G401.6 (cell line): ENCODE measurements at regions not wholly inside any gene's neighbourhood (a gene's known extent, or its start where the extent isn't known, plus 50 kb on each side); places are given as distances from the start of the nearest gene placed in this dataset.

Experiments
- FAIRE-seq: peaks from 2 replicates; lab custom pipeline; 2012; peaks lifted over from hg19 to GRCh38; lab: Jason Lieb, UNC

DNA sequence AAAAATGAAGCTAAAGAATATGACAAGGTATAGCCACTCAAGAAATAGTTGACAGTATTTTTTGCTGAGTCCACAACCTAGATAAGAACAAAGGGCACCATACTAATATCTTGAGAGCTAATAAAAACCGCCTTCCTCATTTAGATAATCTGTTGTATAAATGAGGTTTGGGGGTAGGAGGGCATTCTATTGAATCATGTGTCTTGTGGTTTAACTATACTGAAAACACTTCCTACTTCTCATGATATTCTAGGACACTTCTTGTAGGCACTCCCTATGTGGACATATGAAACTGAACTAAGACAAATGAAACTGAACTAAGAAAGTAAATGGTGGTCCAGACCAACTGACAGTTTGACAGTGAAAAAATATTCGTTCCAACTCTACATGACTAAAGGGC, 1268.5 kb upstream of the C9orf72 start:
- FAIRE-seq: no peak

DNA sequence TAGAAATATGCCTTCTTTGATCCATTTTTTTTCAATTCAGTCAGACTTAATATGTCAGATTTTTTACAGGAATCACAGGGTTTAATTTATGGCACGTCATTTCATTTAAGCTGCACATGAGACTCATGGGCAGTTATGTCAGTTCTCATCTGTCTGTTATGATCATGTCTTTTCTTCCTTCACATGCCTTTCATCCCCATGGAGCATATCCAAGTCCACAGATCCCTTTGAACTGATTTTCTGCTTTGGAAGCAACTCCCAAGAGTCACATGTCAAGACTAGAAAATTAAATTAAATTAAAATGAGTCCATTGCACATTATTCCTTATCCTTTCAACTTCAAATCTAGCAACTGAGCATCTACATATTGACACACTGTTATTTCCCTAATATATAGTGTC, 1274.0 kb upstream of the C9orf72 start:
- FAIRE-seq: no peak

DNA sequence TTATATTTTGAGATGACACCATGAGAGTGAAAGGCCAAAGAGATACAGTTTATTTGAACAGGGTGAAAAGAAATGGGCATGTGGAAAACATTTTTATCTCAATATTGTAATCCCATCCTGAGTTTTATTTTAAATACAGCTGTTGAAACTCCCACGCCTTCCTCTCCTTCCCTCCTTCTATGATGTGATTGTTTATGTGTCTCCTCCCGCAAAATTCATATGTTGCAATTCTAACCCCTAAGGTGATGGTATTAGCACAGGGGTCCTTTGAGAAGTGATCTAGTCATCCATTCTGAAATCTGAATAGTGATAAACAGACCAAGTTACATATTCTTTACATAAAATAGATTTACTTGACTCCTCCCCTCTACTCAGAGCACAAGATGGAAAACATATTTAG, 1275.4 kb upstream of the C9orf72 start:
- FAIRE-seq: no peak

DNA sequence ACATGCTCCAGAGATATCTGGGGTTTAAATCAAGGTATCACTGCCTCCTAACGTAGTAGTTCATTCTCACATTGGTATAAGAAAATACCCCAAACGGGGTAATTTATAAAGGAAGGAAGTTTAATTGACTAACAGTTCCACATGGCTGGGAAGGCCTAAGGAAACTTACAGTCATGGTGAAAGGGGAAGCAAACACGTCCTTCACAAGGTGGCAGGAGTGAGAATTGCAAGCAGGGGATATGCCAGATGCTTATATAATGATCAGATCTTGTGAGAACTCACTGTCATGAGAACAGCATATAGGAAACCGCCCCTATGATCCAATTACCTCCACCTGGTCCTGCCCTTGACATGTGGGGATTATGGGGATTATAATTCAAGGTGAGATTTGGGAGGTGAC, 1280.2 kb upstream of the C9orf72 start:
- FAIRE-seq: no peak

DNA sequence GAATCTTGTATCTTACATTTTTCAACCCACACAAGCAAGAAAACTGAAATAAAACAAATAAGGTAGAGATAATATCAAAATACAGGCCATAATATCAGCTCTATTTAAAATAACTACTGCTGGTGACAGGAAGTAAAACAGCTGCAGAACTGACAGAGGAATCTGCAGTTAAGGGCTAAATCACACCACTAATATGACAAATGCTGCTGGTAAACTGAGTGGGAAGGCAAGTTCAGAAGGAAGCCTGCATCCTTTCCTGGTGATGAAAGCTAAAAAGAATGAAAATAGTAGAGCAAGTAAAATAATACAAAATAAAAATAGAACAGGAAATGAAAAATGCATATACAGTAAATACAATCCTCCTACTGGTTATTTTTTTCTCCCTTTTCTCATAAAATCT, 1293.7 kb upstream of the C9orf72 start:
- FAIRE-seq: no peak

DNA sequence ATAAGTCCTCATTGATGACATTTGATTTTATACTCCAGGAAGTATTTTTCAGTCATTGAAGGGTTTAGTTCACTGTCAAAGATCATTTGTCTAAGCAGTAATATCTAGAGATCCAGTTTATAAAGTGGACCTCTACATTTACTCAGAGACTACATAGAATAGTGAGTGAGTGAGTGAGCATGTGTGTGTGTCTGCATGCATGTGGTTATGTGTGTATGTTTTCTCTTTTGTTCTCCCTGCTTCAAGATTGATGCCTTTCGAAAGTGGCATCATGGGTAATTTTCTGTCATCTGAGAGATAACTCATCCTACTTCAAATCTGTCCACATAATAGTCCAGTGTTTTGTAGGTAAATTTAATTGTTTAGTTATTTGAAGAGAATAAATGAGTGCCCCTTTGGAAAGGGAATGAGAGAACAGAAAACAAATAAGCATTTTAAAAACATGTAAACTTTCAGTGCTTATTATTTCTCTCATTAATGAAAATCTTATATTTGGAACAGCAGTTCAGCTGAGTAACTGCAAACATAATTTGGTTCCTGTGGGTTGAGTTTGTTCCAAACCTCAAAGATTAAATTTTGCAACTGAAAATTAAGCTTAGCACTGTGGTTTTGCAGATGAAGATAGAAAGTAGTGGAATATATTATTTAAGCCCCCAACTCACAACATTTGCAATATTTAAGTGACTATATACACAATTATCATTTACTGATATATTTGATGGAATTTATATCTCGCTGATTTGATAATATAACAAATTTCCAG, 1295.1 kb upstream of the C9orf72 start:
- no peak for FAIRE-seq

DNA sequence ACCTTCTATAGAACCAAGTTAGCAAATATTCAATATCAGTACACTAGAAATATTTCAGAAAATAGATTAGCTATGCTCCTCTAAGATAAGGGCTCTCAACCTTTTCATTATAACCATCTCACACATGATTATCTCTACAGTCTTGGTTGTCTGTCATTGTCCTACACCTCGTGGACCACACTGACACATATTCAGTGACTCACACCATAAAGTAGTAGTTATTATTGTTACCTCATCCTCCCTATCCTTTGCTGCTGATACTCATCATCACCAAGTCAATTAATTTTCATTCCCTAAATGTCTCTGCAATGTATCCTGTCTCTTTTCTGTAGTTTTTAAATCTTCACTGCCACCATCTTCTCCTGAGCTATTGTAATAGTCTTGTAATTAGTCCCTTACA, 1309.2 kb upstream of the C9orf72 start:
- no peak for FAIRE-seq

DNA sequence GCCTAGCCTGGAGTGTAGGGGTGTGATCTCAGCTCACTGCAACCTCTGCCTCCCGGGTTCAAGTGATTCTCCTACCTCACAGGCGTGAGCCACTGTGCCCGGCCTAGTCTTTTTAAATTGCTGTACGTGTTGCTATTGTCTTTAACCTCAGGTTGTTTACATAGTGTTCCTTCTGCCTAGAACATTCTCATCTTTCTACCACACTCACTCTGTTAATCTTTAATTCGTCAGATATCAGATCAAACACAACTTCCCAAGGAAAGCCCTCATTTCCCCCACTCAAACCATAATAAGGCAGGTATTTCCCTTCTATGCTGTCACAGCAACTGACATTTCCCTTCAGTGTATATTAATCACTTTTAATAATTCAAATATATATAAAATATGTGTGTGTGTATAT, 1310.0 kb upstream of the C9orf72 start:
- no peak for FAIRE-seq

DNA sequence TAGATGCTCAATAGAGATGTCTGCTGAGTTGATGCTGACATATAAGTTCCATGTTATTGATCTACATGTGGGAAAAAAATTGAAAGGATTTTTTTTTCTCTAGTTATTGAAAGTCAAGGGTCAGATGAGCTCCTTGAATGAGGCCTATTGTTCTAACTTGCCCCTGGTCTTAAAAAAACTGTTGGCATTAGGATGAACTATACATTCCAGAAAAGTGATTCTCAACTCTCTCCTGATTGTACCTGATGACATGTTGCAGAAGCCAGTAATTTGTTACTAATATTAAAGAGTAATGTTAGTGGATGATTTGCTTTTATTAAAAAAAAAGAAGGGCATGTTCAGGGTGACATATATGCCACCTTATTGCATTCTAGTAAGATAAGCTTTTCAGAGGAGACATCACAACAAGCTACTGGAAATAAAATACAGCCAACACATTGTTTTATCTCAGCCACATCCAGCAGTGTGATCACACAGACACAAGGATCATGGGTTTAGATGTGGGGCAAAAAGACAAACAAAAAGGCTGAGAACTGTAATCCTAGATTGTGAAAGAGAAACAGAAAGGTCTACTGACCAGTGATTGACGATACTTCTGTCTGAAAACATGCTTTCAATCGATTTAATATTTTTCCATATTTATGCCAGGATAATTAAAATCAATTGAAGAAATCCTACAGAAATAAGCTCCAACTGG, 1314.1 kb upstream of the C9orf72 start:
- FAIRE-seq: no peak

DNA sequence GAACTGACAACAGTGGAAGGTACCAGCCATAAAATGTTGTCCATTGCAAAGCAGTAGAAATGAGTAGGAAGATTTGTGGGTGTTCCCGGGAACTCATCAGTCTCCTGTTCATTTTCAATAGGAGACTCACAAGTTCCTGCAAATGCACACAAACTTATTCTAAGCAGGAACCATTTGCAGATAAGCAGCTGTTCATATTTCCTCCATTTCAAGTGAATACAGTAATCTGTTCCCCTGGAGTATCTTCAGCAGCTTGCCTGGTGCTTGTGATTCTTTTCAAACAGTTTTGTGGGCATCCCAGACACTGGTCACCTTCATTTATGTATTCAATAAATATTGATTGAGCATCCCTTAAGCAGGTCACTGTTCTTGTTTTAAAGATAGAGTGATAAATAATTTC, 1315.5 kb upstream of the C9orf72 start:
- FAIRE-seq: no peak

DNA sequence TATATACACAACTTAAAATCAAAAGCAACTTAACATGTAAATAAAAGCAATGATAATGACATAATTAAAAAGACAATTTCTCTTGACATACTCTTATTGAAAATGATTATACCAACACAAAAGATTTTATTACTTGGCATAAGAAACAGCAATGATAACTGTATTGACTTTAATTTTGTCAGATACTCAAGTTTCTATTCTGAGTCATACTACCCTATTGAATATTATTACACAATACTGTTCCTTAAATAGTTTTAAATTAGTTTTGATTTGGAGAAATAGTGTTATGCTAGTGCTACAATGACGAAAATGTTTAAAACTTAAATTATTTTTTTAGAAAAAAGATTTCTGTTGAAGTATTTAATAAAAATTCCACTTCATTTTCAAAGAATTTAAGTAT, 1319.3 kb upstream of the C9orf72 start:
- no peak for FAIRE-seq

DNA sequence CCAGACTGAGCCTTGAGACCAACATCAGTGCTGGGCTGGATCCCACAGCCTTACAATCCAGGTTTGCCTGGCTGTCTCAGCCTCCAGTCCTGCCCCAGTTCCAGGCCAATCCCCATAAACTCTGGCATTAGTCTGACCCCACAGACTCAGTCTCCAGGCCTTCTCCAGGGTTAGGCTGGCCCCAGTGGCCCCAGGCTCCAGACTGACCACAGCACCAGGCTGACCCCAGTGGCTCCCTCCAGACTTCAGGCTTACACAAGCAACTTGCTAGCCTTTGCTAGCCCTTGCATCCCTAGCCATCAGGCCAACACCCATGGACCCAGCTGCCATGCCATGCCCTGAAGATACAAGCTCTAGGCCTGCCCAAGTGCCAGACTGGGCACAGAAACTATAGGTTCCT, 1326.0 kb upstream of the C9orf72 start:
- FAIRE-seq: no peak

DNA sequence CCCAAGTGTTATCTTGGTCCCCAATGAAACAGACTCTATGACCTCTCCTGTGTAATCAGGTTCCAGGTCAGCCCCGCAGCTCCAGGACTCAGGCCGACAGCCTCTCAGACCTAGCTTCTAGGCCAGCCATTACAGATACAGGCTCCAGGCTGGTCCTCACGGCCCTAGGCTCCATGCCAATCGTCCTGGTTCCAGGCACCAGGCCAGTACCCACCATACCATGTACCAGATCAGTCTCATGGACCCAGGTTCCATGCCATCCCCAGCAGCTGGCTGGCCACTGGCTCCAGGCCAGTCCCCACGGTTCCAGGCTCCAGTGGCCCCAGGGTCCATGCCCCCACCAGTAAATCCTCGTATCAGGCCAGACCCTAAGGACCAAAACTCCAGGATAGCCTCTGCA, 1326.6 kb upstream of the C9orf72 start:
- no peak for FAIRE-seq

DNA sequence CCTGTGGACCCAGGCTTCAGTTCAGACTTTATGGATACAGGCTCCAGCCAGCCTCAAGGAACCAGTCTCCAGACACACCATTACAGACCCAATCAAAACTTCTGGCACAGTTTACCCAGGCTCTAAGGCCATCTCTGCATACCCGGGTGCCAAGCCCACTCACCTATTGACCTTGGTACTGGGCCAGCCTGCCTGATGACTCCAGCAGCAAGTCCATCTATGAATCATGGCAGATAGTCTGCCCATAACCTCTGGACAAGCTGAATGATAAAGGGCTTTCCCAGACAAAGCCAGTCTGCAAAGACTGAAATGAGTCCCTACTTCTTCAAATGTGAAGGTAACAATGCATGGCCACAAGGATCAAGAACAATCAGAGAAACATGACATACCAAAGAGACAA, 1327.1 kb upstream of the C9orf72 start:
- FAIRE-seq: no peak

DNA sequence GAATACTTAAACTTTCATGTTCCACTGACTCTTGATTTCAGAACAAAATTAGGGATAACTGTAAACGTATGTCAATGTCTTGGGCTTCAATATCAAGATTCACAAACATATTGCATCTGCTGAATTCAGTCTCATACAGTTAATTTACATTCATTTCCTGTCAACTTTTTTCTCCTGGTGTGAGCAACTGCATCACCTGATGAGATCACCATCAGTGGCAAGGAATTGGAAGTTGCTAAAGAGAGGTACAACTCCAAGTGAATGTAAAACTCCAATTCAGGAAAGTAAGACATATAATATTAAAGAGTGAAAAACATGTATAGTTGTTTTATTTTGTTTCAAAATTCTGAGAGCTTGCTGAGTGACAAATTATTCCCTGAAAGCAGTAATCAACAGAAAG, 1336.2 kb upstream of the C9orf72 start:
- no peak for FAIRE-seq

DNA sequence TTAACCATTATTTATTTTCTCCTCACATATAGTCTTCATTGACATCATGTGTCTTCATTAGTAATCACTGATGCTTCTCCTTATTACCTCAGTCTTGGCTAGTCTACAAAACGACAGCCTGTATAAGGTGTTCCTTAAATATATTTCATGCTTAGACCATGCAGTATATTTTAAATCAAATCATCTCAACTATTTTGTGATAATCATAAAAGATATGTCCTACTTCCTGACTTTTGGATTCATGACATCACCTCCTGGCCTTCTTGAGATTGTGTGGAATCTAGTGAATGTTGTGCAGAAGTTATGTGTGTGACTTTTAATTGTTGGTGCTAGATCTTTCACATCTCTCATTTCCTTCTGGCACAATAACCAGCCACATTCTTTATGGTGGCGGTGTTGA, 1339.3 kb upstream of the C9orf72 start:
- FAIRE-seq: no peak

DNA sequence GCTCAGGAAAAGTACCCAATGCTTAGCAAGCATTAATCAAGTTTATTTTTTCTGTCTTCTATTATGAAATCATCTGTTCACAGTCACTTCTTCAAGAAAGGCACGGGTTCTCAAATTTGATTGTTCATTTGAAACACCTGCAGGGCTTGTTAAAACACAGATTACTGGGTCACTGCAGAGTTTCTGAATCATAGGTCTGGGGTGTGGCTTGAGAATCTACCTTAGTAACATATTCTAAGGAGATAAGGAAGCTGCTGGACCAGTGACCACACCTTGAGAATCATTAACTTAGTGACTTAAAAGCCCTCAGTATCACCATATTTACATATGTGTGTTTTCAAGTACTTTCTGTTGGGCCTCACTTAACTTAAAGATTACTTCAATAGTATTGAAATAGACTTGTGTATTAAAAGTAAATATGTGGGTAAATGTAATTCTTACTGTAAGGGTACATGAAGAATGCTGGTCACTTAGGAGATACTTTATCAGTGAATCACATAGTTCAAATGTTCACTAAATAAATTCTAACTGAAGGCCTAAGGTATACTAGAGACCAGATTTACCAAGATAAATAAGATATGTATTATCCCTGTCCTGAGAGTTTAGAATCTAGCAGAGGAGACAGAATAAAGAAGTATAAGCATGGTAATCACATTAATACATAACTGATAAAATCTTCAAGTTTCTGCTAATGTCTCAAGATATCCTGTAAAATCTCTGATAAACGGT, 1342.1 kb upstream of the C9orf72 start:
- no peak for FAIRE-seq

DNA sequence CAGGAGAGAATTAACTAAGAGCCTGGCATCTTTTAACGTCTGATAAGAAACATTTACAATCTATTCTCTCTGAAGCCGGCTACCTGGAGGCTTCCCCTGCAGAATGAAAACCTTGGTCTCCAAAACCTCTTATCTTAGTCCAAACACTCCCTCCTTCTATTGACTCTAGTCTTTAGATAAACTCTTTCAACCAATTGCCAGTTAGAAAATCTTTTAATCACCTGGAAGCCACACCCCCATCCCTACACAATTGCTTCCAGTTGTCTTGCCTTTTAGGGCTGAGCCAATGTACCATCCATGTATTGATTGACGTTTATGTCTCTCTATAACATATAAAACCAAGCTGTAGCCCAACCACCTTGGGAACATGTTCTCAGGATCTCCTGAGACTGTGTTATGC, 1343.1 kb upstream of the C9orf72 start:
- no peak for FAIRE-seq

DNA sequence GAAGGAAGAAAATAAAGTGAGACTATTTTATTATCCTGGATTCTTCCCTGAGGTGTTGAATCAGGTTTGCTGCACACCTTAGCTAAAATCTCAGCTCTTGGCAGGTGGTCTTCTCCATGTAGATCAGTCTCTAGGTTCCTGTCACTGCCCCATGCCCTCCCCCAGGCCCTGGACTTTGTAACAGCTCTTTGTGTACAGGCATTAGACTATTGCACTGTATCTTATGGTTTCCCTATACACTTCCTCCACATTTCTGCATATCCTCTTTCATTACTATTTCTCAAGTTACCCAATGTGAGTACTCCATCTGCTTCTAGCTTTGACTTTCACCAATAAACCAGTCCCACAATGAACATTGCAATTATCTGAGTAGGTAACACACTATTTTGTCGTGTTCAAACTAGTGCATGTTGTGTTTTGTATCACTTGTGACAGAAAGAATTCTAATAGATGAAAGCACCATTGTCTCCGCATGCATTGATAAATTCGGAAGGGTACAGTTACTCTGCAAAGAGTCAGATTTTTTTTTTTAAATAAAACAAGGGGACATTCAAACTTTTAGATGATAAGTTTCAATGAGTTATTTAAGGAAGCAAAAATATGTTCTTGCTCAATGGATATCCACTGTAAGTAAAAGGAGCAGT, 1348.7 kb upstream of the C9orf72 start:
- no peak for FAIRE-seq

DNA sequence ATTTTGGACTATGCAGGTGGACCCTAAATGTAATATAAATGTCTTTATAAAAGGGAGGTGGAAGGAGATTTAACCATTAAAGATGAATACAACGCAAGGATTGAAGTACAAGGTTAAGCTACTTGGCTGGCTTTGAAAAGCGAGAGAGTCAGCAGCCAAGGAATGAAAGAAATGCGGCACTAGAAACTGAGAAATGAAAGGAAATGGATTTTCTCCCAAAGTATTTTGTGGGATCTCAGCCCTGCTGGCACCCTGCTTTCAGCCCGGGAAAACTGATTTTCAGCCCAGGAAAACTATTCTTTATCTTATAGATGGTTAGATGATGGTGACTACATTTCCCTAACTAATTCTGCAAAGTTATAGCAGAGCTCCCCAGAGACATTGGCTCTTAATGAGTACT, 1349.6 kb upstream of the C9orf72 start:
- FAIRE-seq: no peak

DNA sequence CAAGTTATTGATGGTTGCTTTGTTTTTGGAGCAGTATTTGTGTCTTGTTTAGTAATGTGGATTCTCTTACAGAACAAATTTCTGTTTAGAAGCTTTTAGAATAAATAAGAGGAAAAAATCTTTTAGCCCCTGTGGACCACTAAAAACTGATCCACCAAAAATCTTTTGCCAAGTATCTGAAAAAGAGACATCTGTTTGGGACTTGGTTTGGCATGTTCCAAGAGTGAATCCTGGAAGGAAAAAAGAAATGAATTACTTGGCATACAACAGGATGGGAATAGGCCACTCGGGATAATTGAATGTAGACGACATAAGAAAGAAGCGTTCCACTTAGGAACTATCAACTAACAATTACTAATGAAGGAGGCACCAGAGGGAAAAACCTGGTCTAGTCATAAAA, 1350.1 kb upstream of the C9orf72 start:
- FAIRE-seq: no peak

DNA sequence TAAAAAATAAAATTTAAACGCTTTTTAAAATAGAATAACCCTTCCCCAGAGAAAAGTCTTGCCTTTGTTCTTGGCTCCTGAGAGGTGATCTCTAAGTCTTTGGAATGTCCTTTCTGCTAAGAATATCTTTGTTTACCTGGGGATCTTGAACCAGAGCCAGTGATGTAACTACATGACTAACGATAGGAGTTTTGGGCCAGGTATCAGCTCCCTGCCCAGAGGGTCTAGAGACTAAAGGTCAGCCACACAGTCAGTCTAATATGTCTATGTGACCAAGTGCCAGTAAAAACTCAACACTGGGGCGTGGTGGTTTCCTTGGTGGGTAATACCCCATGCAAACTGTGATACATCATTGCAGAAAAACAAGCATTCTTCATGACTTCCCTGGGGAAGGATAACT, 1351.9 kb upstream of the C9orf72 start:
- FAIRE-seq: no peak

DNA sequence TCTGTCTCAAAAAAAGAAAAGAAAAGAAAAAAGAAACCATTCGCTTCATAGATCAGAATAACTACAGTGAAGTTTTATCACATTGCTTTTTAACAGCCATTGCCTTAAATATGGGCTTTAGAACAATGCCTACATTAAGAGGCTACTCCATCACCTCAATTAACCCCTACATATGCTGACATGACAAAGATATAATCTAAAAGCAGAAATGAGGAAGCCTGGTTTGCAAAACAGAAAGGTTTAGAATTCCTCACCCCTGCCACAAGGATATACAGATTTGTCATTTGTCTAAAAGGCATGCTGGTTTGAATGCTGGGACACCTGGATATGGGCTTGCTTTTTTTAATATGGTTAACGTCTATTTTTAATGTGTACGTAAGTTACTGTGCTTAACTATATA, 1353.0 kb upstream of the C9orf72 start:
- no peak for FAIRE-seq
